Head of caudate nucleus (tissue), 42 donors: ENCODE measurements at regions not wholly inside any gene's neighbourhood (a gene's known extent, or its start where the extent isn't known, plus 50 kb on each side); places are given as distances from the start of the nearest gene placed in this dataset.
A peak's percentile ranks its signal among the peaks of the same experiment; 100 is the strongest.
"Not testable (repeated sequence)": the region's sequence is repeated elsewhere in the genome, so short reads cannot be mapped to it uniquely, and the experiment has no call there.

Source experiments
- DNase-seq, 42 donors: peaks; one replicate each; pipeline versions ENCODE4 v3.0.0 to v3.0.0-alpha.2; 2020 to 2021; ENCODE audit warnings: mixed read lengths in 7 of 42
- intact Hi-C: fragments of 100-400 bp; cut with DNase I; formaldehyde crosslinking; loops from one replicate; pipeline ENCODE4 v1.15.0; 2022

DNA sequence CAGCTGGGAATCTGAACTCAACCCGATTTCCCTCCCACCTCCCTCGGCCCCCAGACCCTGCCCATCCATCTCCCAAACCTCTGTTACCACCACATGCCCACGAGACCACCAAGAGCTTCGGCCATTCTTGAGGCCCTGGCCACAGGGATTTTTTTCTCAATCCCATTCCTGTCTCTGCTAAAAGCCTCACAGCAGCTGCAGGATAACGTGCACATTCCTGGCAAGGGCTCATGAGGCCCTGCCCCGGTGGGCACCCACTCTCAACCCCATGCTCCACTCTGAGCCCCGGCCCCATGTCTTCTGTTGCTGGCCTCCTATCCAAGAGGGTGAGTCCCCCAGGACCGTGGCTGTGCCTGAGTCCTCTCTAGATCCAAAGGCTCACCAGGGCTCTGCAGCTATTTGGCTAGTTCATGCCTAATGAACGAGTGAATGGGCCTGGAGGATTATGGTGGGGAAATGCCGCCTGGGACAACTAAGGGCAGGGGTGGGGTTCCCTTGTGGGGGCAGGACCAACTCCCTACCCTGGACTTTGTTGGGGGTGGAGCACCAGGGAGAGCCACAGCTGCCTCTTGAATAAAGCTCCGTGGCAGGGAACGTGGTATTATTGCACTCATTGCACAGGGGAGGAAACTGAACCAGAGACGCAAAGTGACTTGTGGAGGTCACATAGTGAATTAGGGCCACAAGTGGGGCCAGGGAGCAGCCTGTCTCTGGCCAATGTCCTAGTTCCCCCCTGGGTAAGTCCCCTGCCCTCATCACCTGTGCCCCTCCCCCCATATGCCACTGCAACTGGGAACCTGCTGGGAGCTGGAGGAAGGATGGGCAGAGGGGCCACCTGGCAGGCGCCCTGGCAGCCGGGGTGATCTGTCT lies 113.8 kb upstream of the SMURF2 start:
- intact Hi-C loops: no loop called here
- DNase-seq: peak in 5 of 42 donors; percentile 6 to 35 (median 28)

DNA sequence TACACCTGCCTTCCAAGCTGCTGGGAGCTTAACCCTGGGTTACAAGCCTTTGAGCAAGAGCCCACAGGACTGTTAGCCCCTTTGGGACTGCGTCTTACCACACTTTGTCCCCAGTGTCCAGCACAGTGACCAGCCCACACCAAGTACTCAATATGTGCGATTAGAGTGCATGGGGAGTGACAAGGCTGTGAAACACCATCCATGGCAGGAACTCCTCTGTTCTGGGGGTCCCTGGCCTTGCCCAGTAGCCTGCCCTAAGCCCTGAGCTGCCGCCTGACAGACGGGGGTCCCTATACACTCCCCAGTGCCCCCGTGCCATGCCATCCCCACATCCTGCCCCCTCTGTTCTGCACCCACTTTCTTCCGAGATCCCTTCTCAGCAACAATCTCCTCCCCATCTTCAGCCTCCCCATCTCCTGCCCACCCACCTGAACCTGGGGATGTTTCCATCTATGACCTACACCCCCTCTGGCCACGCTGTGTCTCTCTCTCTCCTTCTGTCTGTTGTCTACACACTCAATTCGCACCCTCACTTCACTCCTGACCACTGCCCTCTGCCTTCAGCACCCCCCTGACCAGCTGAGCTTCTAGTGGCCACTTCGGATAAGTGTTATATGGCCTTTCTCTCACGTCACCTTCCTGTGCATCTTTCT lies 112.9 kb upstream of the SMURF2 start:
- peak in 5 of 42 donors; percentile 4 to 30 (median 17) for DNase-seq
- intact Hi-C loops: no loop called here

DNA sequence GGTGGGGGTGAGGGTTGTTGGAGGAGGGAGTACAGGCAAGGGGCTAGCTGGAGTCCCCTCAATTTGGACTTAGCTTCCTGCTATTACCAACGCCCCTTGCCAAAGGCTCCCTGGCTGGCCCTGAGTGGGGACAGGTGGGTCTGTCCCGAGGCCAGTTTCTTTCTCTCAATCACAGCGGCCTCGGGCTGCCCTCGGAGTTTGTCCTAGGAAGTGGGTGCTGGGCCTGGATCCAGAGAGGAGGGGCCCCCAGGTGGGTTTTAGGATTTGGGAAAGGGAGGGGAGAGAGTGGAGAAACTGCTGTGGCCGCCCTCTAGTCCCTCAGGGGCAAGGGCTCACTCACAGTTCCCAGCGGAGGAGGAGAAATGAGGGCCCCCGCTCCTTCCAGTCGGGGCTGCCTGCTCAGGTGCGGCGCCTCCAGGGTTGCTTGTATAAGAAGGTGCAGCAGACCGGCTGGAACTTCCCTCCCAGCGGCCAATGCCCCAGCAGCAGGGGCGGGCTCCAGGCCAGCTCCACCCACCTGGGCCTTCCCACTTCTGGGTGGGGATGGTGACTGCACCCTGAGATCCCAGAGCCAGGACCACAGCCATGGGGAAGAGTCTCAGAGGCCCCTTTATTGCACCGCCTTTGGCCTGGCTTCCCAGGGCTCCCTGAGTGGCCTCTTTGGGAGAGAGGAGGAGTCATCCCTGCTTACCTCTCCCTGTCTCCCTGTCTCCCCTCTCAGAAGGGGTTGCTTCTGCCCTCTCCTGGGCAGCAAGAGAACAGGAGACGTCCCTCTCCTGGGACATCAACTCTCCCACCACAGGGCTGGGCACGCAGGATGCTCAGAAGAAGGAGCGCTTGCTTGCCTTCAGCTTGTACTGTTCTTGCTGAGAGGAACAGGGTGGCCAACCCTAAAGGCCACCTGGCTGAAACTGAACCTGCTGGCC lies 112.0 kb upstream of the SMURF2 start:
- intact Hi-C loops: no loop called here
- DNase-seq: peak in 5 of 42 donors; percentile 15 to 38 (median 24)

DNA sequence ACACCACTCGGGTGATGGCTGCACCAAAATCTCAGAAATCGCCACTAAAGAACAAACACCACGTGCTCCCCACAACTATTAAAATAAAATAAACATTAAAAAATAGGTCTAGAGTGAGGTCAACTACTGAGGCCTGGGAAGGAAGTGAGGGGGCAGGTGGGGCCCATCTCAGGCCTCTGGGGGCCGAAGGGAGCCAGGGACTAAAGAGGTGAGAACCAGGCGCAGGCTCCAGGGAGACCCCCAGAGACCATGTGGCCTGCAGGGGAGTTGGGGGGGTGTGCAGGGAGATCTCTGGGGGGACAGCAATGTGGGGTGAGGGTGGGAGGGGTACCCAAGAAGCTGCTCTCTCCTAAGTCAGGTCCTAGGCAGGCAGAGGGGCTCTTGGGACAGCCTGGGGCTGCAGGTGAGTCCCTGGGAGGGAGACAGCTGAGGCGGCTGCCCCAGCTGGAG lies 111.3 kb upstream of the SMURF2 start:
- intact Hi-C loops: no loop called here
- DNase-seq: peak in 3 of 42 donors; percentile 1 to 30 (median 3)

DNA sequence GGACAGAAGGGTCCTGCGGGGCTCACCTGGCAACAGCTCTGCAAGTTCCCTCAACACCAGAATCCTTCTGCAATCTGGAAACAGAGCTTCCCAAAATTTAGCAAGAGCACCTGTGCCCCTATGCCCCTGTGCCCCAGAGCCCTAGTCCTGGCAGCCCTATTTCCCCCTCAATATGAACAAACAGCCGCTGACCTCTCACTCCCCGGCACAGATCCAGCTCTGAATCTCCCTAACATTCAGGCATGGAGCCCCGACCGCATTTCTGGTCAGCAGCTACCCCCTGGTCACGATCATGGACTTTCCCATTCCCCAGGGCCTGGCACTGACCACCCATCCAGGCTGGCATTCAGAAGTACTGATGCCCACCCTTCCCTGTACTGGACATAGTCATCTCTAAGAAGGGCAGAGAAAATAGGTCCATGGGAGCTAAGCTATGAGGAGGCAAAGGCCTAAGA lies 110.8 kb upstream of the SMURF2 start:
- intact Hi-C loops: no loop called here
- peak in 4 of 42 donors; percentile 2 to 35 (median 18) for DNase-seq

DNA sequence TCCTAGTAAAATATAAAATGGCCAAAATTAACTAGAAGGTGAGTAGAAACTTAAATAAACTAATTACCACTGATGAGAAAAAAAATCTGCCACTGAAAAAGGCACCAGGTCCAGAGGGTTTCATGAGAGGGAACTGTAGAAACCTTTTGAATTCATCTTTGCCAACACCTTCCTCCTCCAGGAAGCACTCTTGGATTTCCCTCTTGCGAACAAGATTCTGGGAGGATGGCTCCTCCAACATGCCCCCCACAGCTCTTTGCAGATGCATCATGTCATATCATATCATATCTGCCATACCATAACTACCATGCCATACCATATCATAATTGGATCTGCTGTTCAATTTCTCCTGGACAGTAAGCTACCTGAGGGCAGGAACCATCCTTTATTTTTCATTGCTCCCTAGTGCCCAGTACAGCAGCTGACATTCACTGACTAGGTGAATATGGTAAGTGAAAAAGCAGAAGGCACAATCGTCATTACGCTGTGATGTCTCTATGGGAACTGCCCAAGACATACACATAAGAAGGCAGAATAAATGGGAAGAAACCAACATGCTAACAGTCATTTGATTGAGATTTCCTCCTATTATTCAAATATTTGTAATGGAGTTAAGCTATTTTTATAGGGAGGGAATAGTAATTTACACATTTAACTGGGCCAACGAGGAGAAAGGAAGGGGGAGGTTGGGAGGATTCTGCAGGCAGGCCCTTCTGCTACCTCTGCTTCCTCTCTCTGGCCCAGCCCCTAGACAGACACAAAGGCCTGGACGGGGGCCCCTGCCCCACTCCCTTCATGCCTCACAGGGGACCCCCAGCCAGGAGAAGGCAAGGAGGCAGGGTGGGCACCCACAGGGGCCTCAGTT lies 110.1 kb upstream of the SMURF2 start:
- intact Hi-C loops: no loop called here
- peak in 4 of 42 donors; percentile 9 to 31 (median 20) for DNase-seq

DNA sequence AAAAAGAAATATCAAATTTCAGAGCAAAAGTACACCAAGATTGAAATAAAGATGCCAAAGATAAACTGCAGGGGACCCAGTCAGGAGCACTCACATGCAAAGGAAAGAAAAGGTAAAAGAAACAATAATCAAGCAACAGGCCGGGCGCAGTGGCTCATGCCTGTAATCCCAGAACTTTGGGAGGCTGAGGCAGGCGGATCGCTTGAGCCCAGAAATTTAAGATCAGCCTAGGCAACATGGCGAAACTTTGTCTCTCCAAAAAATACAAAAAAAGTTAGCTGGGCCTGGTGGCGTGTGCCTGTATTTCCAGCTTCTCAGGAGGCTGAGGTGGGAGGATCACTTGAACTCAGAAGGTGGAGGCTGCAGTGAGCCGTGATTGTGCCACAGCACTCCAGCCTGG lies 107.6 kb upstream of the SMURF2 start:
- intact Hi-C loops: no loop called here
- DNase-seq: peak in 4 of 42 donors; percentile 2 to 31 (median 26)

DNA sequence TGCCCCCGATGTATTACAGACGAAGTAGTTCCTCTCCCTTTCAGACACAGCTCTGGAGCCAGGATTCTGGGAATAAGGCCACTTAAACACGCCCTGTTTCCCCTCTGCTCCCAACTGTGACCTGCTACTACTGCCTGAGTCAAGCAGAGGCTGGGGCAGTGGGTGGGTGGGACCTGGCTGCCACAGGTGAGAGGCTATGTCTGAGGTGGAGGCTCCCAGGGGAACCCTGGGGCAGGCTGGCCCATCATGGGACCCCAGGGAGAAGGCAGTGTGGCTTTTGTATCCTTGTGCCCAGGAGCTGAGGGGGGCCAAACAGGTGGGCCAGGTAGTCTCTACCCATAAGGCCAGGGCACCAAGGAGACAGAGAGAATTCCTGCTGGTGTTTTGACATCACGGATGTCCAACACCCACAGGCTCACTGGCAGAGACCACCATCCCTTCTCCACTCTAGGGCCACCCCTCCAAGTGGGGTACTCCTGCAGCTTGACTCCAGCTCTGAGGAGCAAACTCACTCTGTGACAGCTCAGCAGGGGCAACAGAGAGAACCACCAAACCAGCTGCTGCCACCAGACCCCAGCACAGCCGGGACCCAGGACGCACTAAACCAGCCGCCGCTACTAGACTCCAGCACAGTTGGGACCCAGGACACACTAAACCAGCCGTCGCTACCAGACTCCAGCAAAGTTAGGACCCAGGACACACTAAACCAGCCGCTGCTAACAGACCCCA lies 105.3 kb upstream of the SMURF2 start:
- intact Hi-C loops: no loop called here
- peak in 2 of 42 donors; percentile 30 to 31 for DNase-seq

DNA sequence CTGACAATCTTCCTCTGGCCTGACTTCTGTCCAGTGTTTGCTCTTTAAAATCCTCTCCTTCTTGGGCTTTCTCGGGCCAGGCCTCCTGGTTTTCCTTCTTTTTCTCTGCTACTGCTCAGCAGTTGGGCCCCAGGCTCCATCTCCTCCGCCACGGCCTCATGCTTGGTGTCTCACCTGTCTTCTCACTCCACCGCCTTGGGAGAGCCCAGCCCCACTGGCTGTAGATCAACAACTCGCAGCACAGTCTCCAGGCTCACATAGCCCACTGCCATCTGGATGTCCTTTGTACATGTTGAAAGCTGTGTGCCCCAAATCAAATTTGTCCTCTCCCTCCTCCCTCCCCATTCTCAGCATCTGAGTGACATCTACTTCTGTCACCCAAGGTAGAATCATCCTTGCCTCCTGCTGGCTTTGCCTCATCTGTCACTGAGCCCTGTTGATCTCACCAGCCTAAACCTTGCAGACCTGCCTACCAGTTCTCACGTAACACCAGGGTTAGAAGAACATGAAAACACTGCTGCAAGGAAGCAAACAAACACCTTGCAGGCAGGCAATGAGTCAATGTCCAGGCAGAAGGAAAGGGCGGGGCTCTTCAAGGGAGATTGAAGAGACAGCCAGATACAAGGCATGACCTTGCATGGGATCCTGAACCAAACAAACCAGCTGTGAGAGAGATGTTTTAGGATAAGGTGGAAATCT lies 103.2 kb upstream of the SMURF2 start:
- intact Hi-C loops: no loop called here
- peak in 3 of 42 donors; percentile 32 to 35 (median 34) for DNase-seq

DNA sequence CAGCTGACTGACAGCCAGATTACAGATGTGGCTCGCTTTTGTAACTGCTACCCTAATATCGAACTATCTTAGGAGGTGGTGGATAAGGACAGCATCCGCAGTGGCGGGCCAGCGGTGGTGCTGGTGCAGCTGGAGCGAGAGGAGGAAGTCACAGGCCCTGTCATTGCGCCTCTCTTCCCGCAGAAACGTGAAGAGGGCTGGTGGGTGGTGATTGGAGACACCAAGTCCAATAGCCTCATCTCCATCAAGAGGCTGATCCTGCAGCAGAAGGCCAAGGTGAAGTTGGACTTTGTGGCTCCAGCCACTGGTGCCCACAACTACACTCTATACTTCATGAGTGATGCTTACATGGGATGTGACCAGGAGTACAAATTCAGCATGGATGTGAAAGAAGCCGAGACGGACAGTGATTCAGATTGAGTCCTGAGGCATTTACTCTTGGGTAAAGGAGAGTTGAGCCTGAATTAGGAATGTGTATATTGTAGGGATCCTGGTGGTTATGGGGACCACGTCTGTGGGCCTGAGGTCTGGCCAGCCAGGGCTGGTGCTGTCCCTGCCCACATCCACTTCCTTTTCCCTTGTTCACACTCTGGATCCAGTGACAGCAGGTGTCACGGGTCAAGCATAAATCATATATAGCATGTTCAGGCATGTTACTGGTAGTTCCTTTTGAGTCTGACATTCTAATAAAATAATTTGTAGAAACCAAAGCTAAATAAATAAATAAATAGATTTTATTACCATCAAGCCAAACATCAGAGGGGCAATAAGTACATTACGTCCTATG lies 89.0 kb upstream of the SMURF2 start:
- intact Hi-C loops: no loop called here
- DNase-seq: peak in 1 of 42 donors; percentile 19

DNA sequence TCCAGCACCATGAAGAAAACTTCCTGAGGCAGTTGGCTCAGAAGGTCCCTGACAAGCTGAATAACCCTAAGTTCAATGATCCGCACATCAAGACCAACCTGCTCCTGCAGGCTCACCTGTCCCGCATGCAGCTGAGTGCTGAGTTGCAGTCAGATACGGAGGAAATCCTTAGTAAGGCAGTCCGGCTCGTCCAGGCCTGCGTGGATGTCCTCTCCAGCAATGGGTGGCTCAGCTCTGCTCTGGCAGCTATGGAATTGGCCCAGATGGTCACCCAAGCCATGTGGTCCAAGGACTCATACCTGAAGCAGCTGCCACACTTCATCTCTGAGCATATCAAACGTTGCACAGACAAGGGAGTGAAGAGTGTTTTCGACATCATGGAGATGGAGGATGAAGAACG lies 88.4 kb upstream of the SMURF2 start:
- DNase-seq: peak in 1 of 42 donors; percentile 26
- intact Hi-C loops: no loop called here

DNA sequence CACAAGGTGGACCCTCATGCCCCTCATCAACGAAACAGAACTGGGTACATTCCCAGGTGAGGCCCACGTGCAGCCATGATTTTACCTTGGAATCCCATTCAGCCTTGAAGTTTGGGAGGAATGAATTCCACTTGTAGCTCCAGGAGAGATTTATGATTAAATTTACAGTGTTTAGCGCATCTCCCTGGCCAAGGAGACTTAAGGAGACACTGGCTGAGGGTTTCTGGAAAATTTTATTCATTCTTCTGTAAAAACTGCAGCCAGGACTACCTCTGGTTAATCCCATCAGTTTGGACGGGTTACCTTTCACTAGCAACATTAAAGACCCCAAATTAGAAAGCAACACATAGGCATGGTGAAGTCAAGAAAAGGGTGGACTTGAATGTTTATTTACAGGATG lies 87.2 kb upstream of the SMURF2 start:
- peak in 1 of 42 donors; percentile 2 for DNase-seq
- intact Hi-C loops: no loop called here

DNA sequence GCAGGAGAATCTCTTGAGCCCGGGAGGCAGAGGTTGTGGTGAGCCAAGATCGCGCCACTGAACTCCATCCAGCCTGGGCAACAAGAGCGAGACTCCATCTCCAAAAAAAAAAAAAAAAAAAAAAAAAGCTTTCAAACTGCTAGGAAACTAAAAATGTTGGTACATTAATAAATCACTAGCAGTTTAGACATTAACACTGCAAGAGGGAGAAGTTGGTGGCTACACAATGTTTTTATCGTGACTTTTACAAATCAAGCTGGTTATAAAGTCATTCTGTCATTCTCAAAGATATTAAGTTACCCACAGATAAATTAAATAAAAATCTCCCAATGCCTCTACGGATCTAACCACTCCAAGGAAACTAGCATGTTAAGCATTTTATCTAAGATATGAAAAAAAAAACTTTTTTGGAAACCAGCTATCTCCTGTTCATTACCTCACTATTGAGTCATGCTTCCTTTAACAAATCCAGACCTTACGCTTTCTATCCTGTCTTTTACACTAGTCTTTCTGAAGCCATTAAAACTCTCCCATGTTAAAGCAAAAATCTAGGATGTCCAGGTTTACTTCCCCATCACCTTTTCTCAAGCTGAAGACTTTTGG lies 85.9 kb upstream of the SMURF2 start:
- intact Hi-C loops: no loop called here
- no peak for DNase-seq

DNA sequence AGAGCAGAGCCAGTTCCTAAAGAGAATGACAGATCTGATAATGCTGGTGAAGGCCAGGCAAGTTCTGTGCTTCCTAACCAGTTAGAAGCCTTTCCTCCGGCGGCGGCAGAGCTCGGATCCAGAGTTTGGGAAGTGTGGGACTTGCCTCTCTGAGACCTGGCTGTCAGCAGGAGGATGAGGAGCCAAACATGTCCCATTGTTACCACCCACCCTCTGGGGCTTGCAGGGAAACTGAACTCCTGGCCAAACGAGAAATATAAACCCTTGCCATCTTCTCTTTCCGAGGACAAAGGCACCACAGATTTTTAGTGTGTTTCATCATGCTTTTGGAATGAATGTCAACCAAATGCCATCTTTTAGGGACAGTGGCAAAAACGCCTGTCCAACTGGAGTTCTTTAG lies 80.2 kb upstream of the SMURF2 start:
- intact Hi-C loops: no loop called here
- no peak for DNase-seq

DNA sequence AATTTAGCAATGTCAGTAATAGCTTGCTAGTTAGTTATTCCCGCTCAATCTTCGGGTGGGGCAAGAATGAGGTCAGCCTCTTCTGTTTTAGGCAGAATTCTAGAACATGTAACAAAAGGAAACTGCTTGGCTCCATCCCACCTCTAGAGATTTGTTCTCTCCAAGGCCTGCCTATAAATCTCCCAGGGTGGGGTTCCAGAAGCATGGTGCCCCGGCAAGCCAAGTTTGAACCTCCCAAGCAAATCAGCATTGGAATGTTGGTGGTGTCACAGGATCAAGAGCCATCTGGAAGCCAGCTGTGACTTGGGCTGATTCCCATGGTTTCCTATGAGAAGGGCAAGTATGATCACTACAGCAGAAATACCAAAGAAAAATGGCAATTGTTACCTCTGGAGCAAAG lies 79.8 kb upstream of the SMURF2 start:
- intact Hi-C loops, DNase-seq: not testable (repeated sequence)
